ENCODE measurements at regions not wholly inside any gene's neighbourhood (a gene's known extent, or its start where the extent isn't known, plus 50 kb on each side); places are given as distances from the start of the nearest gene placed in this dataset.

GRCh38 chr3:127399154-127399553 is 111.3 kb upstream of the PRR20G start:
- no peak for DNase-seq (ENCODE audit: low spot score)

GRCh38 chr3:127396473-127396872 is 108.6 kb upstream of the PRR20G start:
- DNase-seq (ENCODE audit: low spot score) = no peak

GRCh38 chr3:127395663-127396355 is 108.0 kb upstream of the PRR20G start:
- DNase-seq (ENCODE audit: low spot score) = no peak

GRCh38 chr3:127394984-127395662 is 107.3 kb upstream of the PRR20G start:
- no peak for DNase-seq (ENCODE audit: low spot score)

- no peak for DNase-seq (ENCODE audit: low spot score)
These were observed 106.2 kb upstream of the PRR20G start for GRCh38 chr3:127394031-127394430.

- DNase-seq (ENCODE audit: low spot score) = no peak
These were observed 105.4 kb upstream of the PRR20G start for GRCh38 chr3:127393131-127393820.

GRCh38 chr3:127392156-127392490 is 104.3 kb upstream of the PRR20G start:
- no peak for DNase-seq (ENCODE audit: low spot score)

GRCh38 chr3:127391436-127392155 is 103.8 kb upstream of the PRR20G start:
- DNase-seq (ENCODE audit: low spot score) = no peak

GRCh38 chr3:127390365-127391025 is 102.6 kb upstream of the PRR20G start:
- DNase-seq (ENCODE audit: low spot score) = no peak

GRCh38 chr3:127389913-127390312 is 102.1 kb upstream of the PRR20G start:
- DNase-seq (ENCODE audit: low spot score) = no peak

- no peak for DNase-seq (ENCODE audit: low spot score)
These were observed 101.6 kb upstream of the PRR20G start for GRCh38 chr3:127389420-127389819.

GRCh38 chr3:127388427-127388826 is 100.6 kb upstream of the PRR20G start:
- no peak for DNase-seq (ENCODE audit: low spot score)

GRCh38 chr3:127387556-127388153 is 99.8 kb upstream of the PRR20G start:
- DNase-seq (ENCODE audit: low spot score) = no peak

- DNase-seq (ENCODE audit: low spot score) = no peak
These were observed 99.3 kb upstream of the PRR20G start for GRCh38 chr3:127387119-127387518.

- no peak for DNase-seq (ENCODE audit: low spot score)
These were observed 98.6 kb upstream of the PRR20G start for GRCh38 chr3:127386490-127386889.

- DNase-seq (ENCODE audit: low spot score) = no peak
These were observed 97.7 kb upstream of the PRR20G start for GRCh38 chr3:127385540-127385870.

GRCh38 chr3:127384717-127385539 is 97.1 kb upstream of the PRR20G start:
- DNase-seq (ENCODE audit: low spot score) = no peak

GRCh38 chr3:127383656-127384179 is 95.9 kb upstream of the PRR20G start:
- DNase-seq (ENCODE audit: low spot score) = no peak

GRCh38 chr3:127377801-127378655 is 90.2 kb upstream of the PRR20G start:
- no peak for DNase-seq (ENCODE audit: low spot score)
